GM21825 (cell line): ENCODE measurements at regions not wholly inside any gene's neighbourhood (a gene's known extent, or its start where the extent isn't known, plus 50 kb on each side); places are given as distances from the start of the nearest gene placed in this dataset.

Source experiments
- ATAC-seq: cut with Tn5 transposase; IDR thresholded peaks from one replicate; pipeline ENCODE4 v1.9.1; 2021; ENCODE audit warnings: mild to moderate bottlenecking, moderate library complexity; ENCODE audit not compliant: unreplicated experiment

DNA sequence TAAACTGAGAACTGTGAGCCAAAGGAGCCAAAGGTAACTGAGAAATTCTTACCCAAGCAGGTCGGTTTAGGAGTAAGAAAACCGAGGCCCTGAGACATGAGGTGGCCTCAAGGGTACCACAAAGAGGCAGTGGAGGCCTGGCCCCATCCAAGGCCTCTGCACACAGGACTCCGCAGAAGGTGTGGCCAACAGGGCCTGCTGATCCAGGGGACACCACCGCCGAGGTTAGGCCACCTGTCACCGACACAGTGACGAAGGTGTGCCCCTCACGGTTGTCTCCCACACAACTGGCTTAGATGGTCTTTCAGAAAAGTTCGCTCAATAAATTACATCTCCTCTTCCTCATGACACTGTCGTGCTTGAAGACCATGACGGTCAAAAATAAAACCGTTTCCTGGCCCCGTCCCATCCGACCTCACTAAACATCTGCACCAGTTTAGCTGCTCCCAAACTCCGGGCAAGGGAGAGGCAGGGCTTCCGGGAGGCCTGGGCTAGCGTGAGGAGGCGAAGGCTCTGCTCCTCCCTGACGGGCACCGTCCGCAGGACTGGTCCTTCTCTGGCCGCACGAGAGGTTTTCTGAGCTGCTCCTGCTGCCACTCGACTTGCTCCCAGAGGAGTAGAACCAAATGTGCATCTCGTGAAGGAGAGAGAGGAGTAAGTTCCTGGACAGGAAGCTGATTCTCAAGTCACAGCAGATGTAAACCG is 442.0 kb downstream of the EIPR1 start:
- ATAC-seq = no peak

DNA sequence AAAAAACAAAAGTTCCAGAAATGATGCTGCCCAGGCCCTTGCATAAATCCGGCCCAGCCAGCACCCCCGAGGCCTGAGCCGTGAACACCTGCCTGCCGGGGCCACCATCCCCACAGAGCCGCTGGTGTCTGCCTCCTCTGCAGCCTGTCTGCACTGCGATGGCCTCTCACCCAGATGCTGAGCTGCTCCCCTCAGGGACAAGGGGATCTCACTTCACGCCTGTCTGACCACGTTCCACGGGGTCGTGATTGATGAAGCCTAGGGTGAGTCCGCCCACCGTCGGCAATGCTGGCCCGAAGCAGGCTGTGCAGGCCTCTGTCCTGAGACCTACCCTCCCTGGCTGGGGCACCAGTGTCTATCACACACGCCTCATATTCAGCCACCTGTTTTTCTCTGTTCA is 444.2 kb downstream of the EIPR1 start:
- no peak for ATAC-seq

DNA sequence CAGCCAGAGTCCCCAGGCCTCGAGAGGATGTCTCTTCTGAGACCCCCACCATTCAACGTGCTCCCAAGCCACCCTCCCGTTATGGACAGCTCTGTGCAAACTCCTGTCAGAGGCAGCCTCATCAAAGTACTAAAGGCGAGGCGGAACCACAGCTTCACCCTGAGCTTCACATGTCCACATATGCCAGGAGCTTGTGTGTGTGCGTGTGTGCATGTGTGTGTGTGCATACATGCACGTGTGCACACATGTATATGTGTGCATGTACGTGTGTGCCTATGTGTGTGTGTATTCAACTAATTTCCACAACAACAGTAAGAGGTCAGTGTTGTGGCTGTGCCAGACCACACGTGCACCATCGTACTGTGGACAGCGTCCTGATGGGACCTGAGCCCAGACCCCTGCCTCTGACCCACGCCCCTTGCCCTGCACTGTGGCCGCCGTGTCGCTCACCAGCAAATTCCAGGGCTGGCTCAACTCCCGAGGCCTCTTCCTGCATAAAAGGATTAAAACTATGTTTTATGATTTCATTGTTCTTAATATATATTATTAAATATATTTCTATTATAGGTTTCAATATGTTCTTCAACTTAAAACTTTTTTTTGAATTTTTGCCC is 444.8 kb downstream of the EIPR1 start:
- no peak for ATAC-seq

DNA sequence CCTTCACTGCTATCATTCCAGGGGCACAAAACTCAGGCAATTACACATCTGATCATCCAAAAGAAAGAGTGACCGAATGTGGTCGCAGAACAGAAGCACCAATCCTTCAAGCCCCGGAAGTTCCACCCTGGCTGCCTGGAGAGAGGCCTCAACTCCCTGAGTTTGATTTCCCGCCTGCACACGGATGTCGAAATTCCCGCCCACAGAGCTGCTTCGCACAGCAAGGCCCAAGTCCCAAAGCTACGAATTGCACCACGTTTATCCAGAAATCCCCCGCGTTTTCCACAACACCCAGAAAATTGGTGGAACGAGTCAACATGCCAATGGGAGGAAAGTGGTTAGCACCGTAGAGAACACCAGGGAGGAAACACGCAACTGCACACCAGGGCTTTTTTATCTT is 445.4 kb downstream of the EIPR1 start:
- ATAC-seq = no peak

DNA sequence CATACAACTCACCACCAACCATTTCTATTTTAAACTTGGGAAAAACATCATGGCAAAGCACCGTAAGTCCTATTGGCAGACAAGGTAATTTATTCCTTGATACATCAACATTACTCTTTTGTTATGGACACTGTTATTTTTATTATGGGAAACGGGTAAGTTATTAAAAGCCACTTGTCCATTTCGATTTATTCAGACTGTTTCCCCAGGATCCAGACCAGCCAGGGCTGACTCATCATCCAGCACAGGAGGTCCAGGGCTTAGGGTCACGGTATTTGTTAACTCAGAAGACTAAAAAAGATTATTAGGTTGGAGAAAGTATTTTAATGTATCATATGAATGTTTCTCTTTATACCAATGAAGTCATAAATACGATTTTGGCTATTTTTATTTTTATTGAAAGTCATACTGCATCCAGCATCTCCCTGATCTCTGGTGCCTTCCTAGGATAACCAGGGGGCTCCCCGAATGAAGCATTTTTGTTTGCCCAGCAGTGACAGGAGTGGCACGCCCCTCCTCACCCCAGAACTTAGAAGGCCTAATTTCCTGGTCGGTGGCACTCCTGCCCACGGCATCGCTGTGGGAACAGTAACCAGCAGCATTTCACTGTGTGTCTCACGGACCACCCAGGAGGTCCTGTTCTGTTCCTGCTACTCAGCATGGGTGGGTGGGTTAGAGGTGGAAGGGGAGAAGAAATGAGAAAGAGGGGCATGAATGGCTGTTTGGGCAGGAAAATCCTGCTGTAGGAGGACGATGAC is 446.1 kb downstream of the EIPR1 start:
- ATAC-seq = no peak

DNA sequence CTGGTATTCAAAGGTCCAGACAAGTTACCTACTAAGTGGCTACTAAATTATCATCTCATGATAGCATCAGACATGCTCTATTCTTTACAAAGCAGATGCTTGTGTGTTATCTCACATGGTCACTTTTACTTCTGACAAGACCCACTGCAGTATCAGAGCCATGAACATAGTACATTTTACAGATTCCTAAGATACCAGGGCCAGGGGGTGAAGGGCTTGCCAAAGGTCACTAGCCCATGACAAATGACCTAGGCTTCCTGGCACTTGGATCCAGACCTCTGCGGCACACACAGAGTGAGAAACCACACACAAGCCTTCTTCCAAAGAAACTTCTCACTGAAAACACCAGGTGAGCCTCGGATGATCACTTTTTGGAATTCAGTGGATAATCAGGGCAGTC is 446.8 kb downstream of the EIPR1 start:
- ATAC-seq = no peak

DNA sequence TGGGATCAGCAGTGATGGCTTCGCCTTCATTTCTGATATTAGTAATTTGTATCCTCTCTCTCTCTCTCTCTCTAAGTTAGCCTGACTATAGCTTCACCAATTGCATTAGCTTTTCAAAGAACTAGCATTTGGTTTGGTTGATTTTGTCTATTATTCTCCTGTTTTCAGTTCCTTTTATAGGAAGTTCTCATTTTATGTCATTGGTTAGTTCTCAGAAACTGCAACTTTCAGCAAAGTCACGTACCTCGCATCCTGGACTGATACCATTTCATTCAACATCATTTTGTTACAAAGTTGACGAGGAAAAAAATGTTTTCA is 450.8 kb downstream of the EIPR1 start:
- ATAC-seq = peak; percentile 59

DNA sequence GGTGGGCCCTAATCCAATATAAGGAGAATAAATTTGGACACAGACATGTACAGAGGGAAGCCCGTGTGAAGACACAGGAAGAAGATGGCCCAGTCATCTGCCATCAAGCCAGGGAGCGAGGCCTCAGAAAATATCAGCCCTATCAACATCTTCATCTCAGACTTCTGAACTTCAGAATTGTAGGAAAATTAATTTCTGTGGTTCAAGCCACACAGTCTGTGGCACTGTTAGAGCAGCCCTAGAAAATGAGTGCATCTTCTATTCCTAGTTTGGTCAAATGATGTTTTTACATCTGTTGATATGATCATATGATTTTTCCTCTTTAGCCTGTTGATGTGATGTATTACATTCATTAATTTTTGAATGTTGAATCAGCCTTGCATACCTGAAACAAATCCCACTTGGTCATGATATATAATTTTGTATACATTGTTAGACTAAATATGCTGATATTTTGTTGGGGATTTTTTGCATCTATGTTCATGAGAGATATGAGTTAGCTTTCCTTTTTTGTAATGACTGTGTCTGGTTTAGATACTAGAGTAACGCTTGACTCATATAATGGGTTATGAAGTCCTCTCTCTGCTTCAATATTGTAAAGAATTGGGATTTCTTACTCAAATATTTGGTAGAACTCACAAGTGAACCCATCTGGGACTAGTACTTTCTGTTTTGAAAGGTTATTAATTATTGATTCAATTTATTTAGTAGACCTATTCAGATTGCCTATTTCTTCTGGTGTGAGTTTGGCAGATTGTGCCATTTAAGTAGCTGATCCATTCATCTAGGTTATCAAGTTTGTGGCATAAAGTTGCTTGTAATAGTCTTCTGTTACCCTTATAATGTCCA is 451.4 kb downstream of the EIPR1 start:
- peak; percentile 61 for ATAC-seq

DNA sequence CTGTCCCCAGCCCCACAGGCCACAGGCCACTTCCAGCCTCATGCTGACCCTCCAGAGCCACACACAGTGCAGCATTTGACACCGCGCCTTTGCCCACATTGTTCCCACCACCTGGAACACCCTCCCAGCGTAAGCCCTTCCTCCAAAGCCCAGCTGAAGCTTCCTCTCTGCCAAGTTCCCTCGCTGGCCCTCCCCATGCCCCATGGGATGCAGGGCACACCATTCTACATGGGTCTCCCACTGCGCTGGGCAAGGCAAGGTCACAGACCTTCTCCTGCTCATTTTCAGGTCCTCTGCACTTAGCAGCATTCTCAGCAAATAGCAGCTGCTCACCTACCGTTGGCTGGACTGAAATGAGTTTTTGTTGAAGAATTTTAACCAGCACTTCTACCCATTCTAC is 455.5 kb downstream of the EIPR1 start:
- ATAC-seq = no peak

DNA sequence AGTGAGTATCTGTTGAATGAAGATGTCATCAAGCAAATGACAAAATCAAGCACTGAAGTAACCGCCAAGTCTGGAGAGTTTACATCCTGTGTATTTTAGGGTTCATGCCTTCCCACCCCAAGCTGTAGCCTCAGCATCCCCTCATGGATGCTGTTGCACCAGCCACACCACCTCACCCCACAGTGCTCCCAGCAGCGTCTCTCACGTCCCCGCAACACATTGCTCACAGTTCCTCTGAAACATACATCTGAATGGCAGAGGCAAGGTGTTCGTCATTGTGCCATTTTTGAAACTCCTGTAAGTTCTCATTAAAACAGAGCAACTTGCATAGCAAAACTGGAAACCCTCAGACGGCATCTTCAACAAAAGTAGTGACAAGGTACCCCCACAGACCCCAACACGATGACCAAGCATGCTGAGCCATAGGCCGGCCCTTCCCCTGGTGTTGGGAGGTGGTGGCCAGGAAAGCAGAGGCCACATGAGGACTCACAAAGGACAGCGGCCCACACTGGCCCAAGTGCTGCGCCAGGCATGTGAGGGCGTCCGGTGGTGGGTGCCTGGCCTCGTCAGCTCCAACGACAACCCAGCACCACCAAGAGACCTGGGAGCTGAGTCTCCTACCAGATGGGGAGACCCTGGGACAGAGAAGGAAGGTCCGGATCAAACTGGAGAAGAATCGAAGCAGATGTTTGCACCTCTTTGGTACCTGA is 456.5 kb downstream of the EIPR1 start:
- ATAC-seq = no peak

DNA sequence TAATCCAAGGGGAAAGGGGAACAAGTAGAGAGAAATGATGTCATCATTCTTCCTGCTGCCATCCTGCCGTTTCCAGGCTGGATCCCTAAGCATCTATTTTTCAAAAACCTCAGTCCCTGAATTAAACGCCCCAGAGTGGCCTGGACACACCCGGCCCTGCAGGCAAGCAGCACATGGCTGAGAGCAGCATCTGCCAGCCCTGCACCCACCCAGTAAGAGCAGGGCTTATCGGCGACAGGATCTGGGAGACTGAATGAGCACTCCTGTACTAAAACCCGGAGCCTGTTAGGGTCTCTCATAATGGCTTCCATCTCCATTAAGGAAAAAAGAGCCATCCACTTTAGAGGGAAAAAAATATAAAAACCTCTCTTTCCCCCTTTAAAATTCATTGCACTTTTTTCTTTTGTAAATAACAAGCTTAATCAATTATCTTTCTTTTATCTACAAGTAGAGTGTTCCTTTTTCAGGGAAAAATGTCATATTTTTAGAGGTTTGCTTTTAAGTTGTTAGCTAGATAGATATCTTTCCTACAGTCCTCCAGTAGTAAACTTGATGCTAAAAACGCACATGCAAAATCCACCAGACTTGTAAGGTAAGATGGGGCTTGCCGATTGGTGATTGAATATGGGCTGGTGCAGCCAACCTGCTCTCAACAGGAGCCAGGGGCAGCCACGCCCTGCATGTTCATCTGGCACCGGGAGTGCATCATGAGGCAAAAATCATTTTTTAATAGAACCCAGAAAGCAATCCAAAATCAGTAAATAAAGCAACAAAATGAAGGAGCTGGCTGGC is 457.8 kb downstream of the EIPR1 start:
- ATAC-seq = no peak

DNA sequence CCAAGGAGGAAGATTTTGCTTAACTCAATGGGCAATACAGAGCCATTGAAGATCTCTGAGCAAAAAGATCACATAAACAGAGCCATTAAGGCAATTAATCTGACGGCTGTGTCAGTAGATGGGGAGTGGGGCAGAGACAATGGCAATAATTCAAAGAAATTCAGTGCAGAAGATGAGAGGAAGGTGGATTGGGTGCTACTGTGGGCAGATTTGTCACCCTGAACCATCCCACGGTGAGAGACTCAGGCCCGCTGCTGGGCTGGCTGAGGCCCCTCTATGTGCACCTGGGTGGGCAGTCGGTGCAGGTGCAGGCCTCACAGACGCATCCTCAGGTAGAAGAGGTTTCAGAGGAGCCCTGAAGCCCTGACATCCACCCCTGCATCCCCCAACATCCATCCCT is 458.6 kb downstream of the EIPR1 start:
- ATAC-seq = no peak

DNA sequence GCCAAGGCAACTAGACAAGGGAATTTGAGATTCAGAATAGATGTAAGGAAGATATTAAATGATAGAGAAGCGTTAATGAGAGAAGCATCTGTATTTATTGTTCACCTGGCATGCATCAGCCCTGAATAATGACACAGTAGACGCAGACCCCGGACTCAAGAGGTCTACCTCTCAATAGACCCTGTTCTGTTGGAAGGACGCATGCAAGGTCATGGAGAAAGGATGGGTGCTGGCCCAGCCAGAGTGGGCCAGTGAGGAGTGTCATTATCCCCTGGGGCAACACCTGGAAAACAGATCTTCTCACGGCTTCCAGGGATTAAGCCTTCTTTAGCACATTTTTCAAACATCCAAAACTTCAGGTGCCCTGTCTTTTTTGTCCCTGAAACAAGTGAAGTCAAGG is 461.0 kb downstream of the EIPR1 start:
- no peak for ATAC-seq

DNA sequence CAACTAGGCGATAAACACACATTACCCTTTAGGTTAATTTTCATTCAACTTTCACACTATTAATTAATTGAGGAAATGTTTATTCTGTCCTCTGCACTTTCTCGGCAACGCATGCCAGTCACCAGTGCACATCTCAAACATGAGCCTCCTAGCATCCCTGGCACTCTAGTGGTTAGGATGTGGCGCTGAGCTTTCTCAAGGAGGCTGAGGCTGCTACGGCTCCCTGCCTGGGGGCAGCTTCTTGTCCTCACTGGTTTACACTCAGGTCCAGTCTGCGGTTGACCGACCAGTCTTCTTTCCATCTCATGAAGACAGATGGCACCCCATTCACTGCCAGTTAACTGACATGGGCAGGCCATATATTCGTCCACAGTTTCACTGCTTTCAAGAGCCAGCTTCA is 463.4 kb downstream of the EIPR1 start:
- ATAC-seq = no peak

DNA sequence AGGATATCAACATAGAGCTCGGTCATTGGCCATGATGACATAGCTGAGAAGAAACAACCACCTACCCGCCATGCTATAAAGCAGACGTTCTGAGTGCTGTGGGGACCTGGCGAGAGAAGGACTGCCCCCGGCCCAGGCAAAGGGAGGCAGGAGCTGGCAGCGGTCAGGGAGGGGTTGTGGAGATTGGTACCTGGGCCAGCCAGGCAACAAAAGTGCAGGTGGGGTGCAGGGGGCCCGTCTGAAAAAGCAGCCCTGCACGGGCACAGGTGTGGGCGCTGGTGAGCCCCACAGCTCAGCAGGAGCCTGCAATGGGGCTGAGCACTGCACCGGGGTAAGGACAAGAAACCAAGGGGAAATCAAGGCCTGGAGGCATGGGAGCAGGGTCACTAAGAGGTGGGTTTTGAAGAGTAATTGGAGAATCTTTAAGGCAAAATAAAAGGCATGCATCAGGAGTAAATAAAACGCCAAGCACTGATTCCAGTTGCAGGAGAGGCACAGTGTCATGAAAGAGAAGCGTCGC is 464.0 kb downstream of the EIPR1 start:
- no peak for ATAC-seq

DNA sequence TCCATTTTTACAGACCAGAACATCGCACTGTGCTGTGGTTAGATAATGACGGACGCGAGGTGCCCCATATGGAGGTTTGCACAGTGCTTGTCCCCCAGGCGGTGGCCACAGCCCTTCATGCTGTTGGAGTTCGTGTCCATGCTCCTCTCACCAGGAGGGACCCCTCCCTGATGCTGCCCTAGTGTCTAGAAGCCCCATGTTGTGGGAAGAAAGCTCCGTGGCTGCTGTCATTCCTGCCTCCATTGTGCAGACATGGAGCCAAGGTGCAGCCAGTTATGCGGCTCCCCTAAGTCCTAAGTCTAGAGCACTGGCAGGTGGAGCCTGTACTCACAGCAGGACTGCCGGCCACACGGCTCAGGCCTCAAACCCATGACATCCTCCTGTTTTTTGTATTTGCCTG is 464.9 kb downstream of the EIPR1 start:
- ATAC-seq = no peak

DNA sequence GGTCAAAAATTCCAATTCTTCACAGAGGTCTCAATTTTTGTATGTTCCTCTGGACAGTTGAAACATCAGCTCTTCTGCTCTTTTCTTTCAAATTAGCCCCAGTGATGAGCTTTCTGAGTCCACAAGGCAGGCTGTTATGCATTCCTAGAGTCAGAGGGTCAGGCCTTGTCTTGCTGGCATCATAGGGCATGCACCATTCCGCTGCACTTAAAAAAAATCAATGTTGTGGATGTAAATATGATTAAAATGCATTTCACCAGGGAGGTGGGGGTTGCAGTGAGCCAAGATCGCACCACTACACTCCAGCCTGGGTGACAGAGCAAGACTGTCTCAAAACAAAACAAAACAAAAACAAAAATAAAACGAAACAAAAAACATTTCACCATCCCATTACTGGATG is 465.3 kb downstream of the EIPR1 start:
- ATAC-seq = no peak

DNA sequence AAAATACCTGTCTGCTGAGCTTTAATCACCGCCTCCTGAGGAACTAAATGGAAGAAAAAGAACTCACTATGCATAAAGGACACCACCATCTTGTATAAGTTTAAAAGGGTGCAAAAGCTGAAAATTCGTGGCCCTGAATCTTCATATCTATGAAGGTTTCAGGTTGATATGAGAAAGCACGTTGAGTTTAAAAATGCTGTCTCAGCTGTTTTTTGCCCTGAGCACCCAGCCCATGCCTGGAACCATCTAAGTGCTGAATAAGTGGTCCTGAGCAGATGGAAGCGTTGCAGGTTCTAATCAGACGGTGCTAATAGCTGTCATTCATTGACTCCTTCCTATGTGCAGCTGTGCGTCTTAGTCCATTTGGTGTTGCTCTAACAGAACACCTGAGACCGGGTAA is 467.4 kb downstream of the EIPR1 start:
- ATAC-seq = no peak

DNA sequence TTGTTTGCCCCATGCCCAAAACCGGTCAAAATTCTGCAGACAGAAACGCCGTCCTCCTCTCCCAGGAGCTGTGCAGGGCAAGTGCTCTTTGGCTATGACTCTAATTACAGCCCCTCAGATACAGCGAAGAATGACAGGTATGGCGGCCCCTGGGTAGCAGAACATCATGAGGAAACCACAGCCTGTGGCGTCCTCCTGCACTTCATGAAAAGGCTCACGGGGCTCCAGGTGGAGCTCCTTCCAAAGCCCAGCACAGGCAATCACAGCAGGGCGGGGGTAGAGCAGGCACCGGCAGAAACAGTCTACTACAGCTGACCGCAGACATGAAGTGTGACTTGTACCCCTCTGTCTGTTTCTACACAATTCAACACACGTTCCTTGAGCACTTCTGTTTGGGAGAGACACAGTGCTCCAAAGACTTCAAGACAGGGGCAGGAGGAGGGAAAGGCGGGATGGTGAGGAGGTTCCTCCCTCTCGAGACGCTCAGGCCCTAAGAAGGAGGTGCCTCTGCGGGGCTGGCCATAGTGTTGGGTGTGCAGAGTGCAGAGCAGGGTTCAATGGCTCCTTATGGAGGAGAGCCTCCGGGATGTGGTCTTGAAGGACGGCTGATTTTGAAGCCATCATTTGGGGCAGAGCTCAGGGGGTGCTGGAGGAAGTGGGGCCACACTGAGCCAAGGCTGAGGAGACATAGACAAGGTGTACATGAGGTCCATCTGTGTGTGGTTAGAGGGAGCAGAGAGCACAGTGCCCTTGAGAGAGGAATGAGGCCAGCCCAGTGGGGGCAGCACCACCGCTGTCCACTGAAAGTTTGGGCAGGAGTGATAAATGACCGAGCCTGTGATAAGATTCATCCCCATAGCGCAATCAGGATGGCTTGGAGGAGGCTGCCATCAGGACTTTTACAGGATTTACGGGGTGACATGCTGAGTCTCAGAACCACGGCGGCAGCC is 468.3 kb downstream of the EIPR1 start:
- no peak for ATAC-seq
